GM12878 (cell line): ENCODE measurements at regions not wholly inside any gene's neighbourhood (a gene's known extent, or its start where the extent isn't known, plus 50 kb on each side); places are given as distances from the start of the nearest gene placed in this dataset.

ENCODE experiments used
- ATAC-seq: fragments of 200-7000 bp; cut with Tn5 transposase; 3 replicates; pipeline ENCODE4 v1.9.1; 2020; ENCODE audit warnings: mild to moderate bottlenecking, moderate library complexity
- BruUV-seq: library from RNA; stranded (reverse); fragments of 400-500 nt; replicated peaks from 2 replicates; lab custom pipeline; 2021; lab: Mats Ljungman, UMichigan
- CTCF ChIA-PET: fragments of 300-600 bp; sonication (Branson Sonifier 250); formaldehyde crosslinking; extraction: SDS; loops from one replicate; lab custom pipeline; 2021; ENCODE audit warnings: inconsistent platforms; lab: Yijun Ruan, JAX
- POLR2A ChIA-PET: fragments of 350-600 bp; formaldehyde crosslinking; extraction: SDS; loops from one replicate; lab custom pipeline; 2021; ENCODE audit warnings: inconsistent platforms; lab: Charles Lee
- RAD21 ChIA-PET: fragments of 300-600 bp; sonication (Branson Sonifier 250); formaldehyde crosslinking; loops from one replicate; lab custom pipeline; 2023; ENCODE audit warnings: antibody characterized with exemption; ENCODE audit not compliant: unreplicated experiment; lab: Charles Lee
- SMC1A ChIA-PET: fragments of 300-600 bp; sonication (Branson Sonifier 250); formaldehyde crosslinking; loops from one replicate; lab custom pipeline; 2023; ENCODE audit not compliant: unreplicated experiment, uncharacterized antibody; lab: Charles Lee
- DNase-seq: peaks from one replicate; pipeline ENCODE4 v3.0.0-alpha.2; 2011; ENCODE audit warnings: low read depth, low spot score
- FAIRE-seq: peaks from 3 replicates; lab custom pipeline; 2011; peaks lifted over from hg19 to GRCh38; lab: Jason Lieb, UNC
- H2AFZ ChIP-seq: 2 replicates; pipeline ENCODE4 v1.6.0; 2011; ENCODE audit warnings: low read depth, low read length, control low read depth; ENCODE audit not compliant: control insufficient read depth
- H3K27ac ChIP-seq: 2 replicates; pipeline ENCODE4 v1.5.1; 2011; ENCODE audit warnings: control low read depth; ENCODE audit not compliant: control insufficient read depth, insufficient read depth
- H3K27me3 ChIP-seq, 2 experiments: replicated peaks in 1 of 2; 2 replicates each; pipeline versions ENCODE4 v1.6.0 to v1.6.1; 2011; ENCODE audit warnings: low read length in 1 of 2; ENCODE audit not compliant: control insufficient read depth in 2 of 2, insufficient read depth in 2 of 2
- H3K36me3 ChIP-seq, 2 experiments: 2 replicates each; pipeline ENCODE4 v1.5.1; 2011; ENCODE audit warnings: low read length in 1 of 2; ENCODE audit not compliant: control insufficient read depth in 2 of 2, insufficient read depth in 2 of 2
- H3K4me1 ChIP-seq: 2 replicates; pipeline ENCODE4 v1.6.1; 2011; ENCODE audit warnings: mild to moderate bottlenecking, low read length, moderate library complexity, mixed read lengths; ENCODE audit not compliant: control insufficient read depth, insufficient read depth
- H3K4me2 ChIP-seq: 2 replicates; pipeline ENCODE4 v1.6.0; 2011; ENCODE audit warnings: control low read depth; ENCODE audit not compliant: control insufficient read depth, insufficient read depth
- H3K4me3 ChIP-seq: fragments of 200-600 bp; sonication (generic); 2 replicates; pipeline ENCODE4 v1.5.1; 2016
- H3K79me2 ChIP-seq: 2 replicates; pipeline ENCODE4 v1.6.0; 2011; ENCODE audit warnings: low read length; ENCODE audit not compliant: control insufficient read depth, insufficient read depth
- H3K9ac ChIP-seq: 2 replicates; pipeline ENCODE4 v1.8.0; 2011; ENCODE audit warnings: low read length, control low read depth, mixed read lengths; ENCODE audit not compliant: control insufficient read depth, insufficient read depth
- H3K9me3 ChIP-seq: replicated peaks from 3 replicates; pipeline ENCODE4 v1.5.1; 2011; ENCODE audit warnings: mild to moderate bottlenecking, low read length; ENCODE audit not compliant: control insufficient read depth, insufficient read depth
- H4K20me1 ChIP-seq: 2 replicates; pipeline ENCODE4 v1.6.0; 2011; ENCODE audit not compliant: control insufficient read depth, insufficient read depth
- ASH2L ChIP-seq: fragments of 300-600, 200-600 bp; sonication (generic); IDR thresholded peaks from 2 replicates; pipeline ENCODE4 v1.6.1; 2017; ENCODE audit warnings: low read depth, mild to moderate bottlenecking, borderline replicate concordance
- BHLHE40 ChIP-seq, 2 experiments: fragments of 450-650 bp in 1 of 2; IDR thresholded peaks; 2 replicates each; pipeline ENCODE4 v1.6.1; 2011 to 2017; ENCODE audit warnings: low read depth in 2 of 2, borderline replicate concordance in 1 of 2, improper control_type of control experiment in 1 of 2, low read length in 1 of 2, mild to moderate bottlenecking in 1 of 2
- CBFB ChIP-seq: IDR thresholded peaks from 2 replicates; pipeline ENCODE4 v1.6.1; 2016; ENCODE audit warnings: antibody characterized with exemption, low read depth
- CBX3 ChIP-seq: fragments of 200-600 bp; sonication (generic); IDR thresholded peaks from 2 replicates; pipeline ENCODE4 v1.6.1; 2016; ENCODE audit warnings: low read depth, borderline replicate concordance
- CHD1 ChIP-seq: IDR thresholded peaks from 2 replicates; pipeline ENCODE4 v1.6.1; 2012; ENCODE audit warnings: low read depth, low read length, improper control_type of control experiment
- ESRRA ChIP-seq: IDR thresholded peaks from 2 replicates; pipeline ENCODE4 v1.6.1; 2012; ENCODE audit warnings: mild to moderate bottlenecking, low read length, improper control_type of control experiment
- EZH2 ChIP-seq: IDR thresholded peaks from 2 replicates; pipeline ENCODE4 v1.6.1; 2012; ENCODE audit warnings: low read depth, mild to moderate bottlenecking, control low read depth, inconsistent platforms, low read length, borderline replicate concordance; ENCODE audit not compliant: control insufficient read depth
- IKZF1 ChIP-seq: fragments of 450-650 bp; conservative IDR thresholded peaks from 2 replicates; pipeline ENCODE4 v1.6.1; 2017; ENCODE audit warnings: antibody characterized with exemption, mild to moderate bottlenecking
- KAT2A ChIP-seq: conservative IDR thresholded peaks from 2 replicates; pipeline ENCODE4 v1.6.1; 2011; ENCODE audit warnings: low read depth, low read length; ENCODE audit not compliant: control insufficient read depth
- PML ChIP-seq: IDR thresholded peaks from 2 replicates; pipeline ENCODE4 v1.6.1; 2012; ENCODE audit warnings: low read length, inconsistent platforms
- RUNX3 ChIP-seq: IDR thresholded peaks from 2 replicates; pipeline ENCODE4 v1.6.1; 2012; ENCODE audit warnings: low read length, inconsistent platforms
- WGBS: methylation state at CpG from one replicate; pipeline ENCODE4 v1.1.6; 2016; ENCODE audit warnings: low lambda C conversion rate; ENCODE audit not compliant: insufficient replicate concordance, insufficient coverage; ENCODE audit errors: missing lambda C conversion rate; 5-methylcytosine and 5-hydroxymethylcytosine counted together
- in situ Hi-C: fragments of 300-500 bp; cut with MboI; formaldehyde crosslinking; loops from 9 replicates; pipeline ENCODE4 v1.14.3; 2018; ENCODE audit warnings: mixed read lengths
- intact Hi-C: fragments of 100-400 bp; cut with micrococcal nuclease; formaldehyde crosslinking; loops from one replicate; pipeline ENCODE4 v1.14.2; 2022; ENCODE audit not compliant: unreplicated experiment
- TF ChIP-seq, protein P1 (sequence below): IDR thresholded peaks from 2 replicates; pipeline ENCODE4 v1.6.1; 2012; ENCODE audit warnings: mild to moderate bottlenecking, low read depth, low read length
- TF ChIP-seq, protein P2 (sequence below): fragments of 450-650 bp; IDR thresholded peaks from 2 replicates; pipeline ENCODE4 v1.6.1; 2014; ENCODE audit warnings: mild to moderate bottlenecking
- TF ChIP-seq, protein P3 (sequence below): fragments of 150-350 bp; IDR thresholded peaks from 2 replicates; pipeline ENCODE4 v1.6.1; 2016; ENCODE audit warnings: low read depth, low read length

DNA sequence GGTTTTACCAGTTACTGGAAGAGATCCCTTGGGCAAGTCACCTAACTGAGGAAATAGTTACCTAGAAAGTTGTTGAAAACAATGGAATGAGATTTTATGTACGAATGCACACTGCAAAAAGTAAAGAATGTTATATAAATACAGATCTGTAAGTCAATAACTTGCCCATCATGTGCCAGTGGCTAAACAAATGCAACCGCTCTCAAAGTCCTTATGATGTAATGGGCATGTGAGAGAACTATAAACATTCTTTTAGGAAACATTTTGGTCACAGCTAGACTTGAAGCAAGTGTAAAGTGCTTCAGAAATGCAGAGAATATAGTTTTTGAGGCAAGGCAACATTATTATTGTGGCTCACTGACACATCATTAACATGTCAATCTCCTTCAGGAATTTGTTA lies 1044.5 kb downstream of the TUSC7 start:
- H4K20me1 ChIP-seq = no peaks in the 10 kb centered on the region
- H3K9ac ChIP-seq = no peak overlapping the region
- ChIA-PET CTCF (no interaction called here), POLR2A (no interaction called here), SMC1A (no interaction called here), RAD21 (no interaction called here)
- no peak overlapping the region for H3K4me2 ChIP-seq
- no peaks in the 10 kb centered on the region for H3K9me3 ChIP-seq
- no TSS peak for BruUV-seq
- intact Hi-C loops = no loop called here
- no peaks in the 10 kb centered on the region for H3K4me1 ChIP-seq
- no peaks in the 10 kb centered on the region for H3K36me3 ChIP-seq
- H3K27ac ChIP-seq = no peak overlapping the region
- no peaks in the 10 kb centered on the region for H3K27me3 ChIP-seq
- H2AFZ ChIP-seq = no peak overlapping the region
- 23% methylated on average over 2 of the region's 2 CpGs for WGBS
- no peak for DNase-seq
- ATAC-seq = no peak
- no peak for FAIRE-seq
- H3K79me2 ChIP-seq = no peaks in the 10 kb centered on the region
- TF ChIP-seq KAT2A (no peak), CBX3 (no peak), RUNX3 (no peak), CHD1 (no peak), PML (no peak), ASH2L (no peak), EZH2 (no peak), ESRRA (no peak), IKZF1 (no peak), BHLHE40 (IDR thresholded peaks at IDR 0.05; ENCODE audit: borderline replicate concordance in 1 of 2, low read depth in 2 of 2, low read length in 1 of 2) (no peak), CBFB (no peak)
- TF ChIP-seq, protein P1, sequence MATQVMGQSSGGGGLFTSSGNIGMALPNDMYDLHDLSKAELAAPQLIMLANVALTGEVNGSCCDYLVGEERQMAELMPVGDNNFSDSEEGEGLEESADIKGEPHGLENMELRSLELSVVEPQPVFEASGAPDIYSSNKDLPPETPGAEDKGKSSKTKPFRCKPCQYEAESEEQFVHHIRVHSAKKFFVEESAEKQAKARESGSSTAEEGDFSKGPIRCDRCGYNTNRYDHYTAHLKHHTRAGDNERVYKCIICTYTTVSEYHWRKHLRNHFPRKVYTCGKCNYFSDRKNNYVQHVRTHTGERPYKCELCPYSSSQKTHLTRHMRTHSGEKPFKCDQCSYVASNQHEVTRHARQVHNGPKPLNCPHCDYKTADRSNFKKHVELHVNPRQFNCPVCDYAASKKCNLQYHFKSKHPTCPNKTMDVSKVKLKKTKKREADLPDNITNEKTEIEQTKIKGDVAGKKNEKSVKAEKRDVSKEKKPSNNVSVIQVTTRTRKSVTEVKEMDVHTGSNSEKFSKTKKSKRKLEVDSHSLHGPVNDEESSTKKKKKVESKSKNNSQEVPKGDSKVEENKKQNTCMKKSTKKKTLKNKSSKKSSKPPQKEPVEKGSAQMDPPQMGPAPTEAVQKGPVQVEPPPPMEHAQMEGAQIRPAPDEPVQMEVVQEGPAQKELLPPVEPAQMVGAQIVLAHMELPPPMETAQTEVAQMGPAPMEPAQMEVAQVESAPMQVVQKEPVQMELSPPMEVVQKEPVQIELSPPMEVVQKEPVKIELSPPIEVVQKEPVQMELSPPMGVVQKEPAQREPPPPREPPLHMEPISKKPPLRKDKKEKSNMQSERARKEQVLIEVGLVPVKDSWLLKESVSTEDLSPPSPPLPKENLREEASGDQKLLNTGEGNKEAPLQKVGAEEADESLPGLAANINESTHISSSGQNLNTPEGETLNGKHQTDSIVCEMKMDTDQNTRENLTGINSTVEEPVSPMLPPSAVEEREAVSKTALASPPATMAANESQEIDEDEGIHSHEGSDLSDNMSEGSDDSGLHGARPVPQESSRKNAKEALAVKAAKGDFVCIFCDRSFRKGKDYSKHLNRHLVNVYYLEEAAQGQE = no peak
- TF ChIP-seq, protein P2, sequence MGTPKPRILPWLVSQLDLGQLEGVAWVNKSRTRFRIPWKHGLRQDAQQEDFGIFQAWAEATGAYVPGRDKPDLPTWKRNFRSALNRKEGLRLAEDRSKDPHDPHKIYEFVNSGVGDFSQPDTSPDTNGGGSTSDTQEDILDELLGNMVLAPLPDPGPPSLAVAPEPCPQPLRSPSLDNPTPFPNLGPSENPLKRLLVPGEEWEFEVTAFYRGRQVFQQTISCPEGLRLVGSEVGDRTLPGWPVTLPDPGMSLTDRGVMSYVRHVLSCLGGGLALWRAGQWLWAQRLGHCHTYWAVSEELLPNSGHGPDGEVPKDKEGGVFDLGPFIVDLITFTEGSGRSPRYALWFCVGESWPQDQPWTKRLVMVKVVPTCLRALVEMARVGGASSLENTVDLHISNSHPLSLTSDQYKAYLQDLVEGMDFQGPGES = no peak
- TF ChIP-seq, protein P3, sequence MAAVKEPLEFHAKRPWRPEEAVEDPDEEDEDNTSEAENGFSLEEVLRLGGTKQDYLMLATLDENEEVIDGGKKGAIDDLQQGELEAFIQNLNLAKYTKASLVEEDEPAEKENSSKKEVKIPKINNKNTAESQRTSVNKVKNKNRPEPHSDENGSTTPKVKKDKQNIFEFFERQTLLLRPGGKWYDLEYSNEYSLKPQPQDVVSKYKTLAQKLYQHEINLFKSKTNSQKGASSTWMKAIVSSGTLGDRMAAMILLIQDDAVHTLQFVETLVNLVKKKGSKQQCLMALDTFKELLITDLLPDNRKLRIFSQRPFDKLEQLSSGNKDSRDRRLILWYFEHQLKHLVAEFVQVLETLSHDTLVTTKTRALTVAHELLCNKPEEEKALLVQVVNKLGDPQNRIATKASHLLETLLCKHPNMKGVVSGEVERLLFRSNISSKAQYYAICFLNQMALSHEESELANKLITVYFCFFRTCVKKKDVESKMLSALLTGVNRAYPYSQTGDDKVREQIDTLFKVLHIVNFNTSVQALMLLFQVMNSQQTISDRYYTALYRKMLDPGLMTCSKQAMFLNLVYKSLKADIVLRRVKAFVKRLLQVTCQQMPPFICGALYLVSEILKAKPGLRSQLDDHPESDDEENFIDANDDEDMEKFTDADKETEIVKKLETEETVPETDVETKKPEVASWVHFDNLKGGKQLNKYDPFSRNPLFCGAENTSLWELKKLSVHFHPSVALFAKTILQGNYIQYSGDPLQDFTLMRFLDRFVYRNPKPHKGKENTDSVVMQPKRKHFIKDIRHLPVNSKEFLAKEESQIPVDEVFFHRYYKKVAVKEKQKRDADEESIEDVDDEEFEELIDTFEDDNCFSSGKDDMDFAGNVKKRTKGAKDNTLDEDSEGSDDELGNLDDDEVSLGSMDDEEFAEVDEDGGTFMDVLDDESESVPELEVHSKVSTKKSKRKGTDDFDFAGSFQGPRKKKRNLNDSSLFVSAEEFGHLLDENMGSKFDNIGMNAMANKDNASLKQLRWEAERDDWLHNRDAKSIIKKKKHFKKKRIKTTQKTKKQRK = no peak
- in situ Hi-C loops = no loop called here
- no peak overlapping the region for H3K4me3 ChIP-seq
